H1 (cell line): ENCODE measurements at regions not wholly inside any gene's neighbourhood (a gene's known extent, or its start where the extent isn't known, plus 50 kb on each side); places are given as distances from the start of the nearest gene placed in this dataset.

Source experiments
- CTCF ChIA-PET: fragments of 300-600 bp; sonication (Branson Sonifier 250); formaldehyde crosslinking; loops from one replicate; lab custom pipeline; 2021; ENCODE audit not compliant: partially characterized antibody; lab: Charles Lee
- POLR2A ChIA-PET: fragments of 300-600 bp; sonication (Branson Sonifier 250); formaldehyde crosslinking; loops from one replicate; lab custom pipeline; 2021; ENCODE audit warnings: inconsistent platforms; ENCODE audit not compliant: partially characterized antibody; lab: Charles Lee
- DNase-seq, 2 experiments: peaks; one replicate each; pipeline versions ENCODE4 v3.0.0 to v3.0.0-alpha.2; 2010 to 2022; ENCODE audit warnings: low spot score in 2 of 2, low read depth in 1 of 2, mixed read lengths in 1 of 2
- FAIRE-seq: peaks from 2 replicates; lab custom pipeline; 2011; peaks lifted over from hg19 to GRCh38; lab: Jason Lieb, UNC
- H2AFZ ChIP-seq: 2 replicates; pipeline ENCODE4 v1.8.1; 2012; ENCODE audit warnings: low read length, inconsistent platforms
- H2AK5ac ChIP-seq: 2 replicates; pipeline ENCODE4 v1.6.1; 2013; ENCODE audit warnings: low read depth, low read length
- H2BK120ac ChIP-seq: replicated peaks from 2 replicates; pipeline ENCODE3; 2013; ENCODE audit warnings: low read depth, low read length, inconsistent platforms
- H2BK12ac ChIP-seq: 2 replicates; pipeline ENCODE4 v1.6.1; 2013; ENCODE audit warnings: low read depth, low read length
- H2BK15ac ChIP-seq: 2 replicates; pipeline ENCODE4 v1.6.1; 2013; ENCODE audit warnings: low read length
- H2BK20ac ChIP-seq: 2 replicates; pipeline ENCODE4 v1.6.1; 2013; ENCODE audit warnings: low read length
- H2BK5ac ChIP-seq: 2 replicates; pipeline ENCODE4 v1.6.1; 2013; ENCODE audit warnings: low read depth, low read length
- H3K14ac ChIP-seq: 2 replicates; pipeline ENCODE4 v1.6.1; 2013; ENCODE audit warnings: inconsistent platforms; ENCODE audit not compliant: insufficient read length
- H3K18ac ChIP-seq: 2 replicates; pipeline ENCODE4 v1.6.1; 2013; ENCODE audit warnings: low read length; ENCODE audit errors: extremely low read depth
- H3K23ac ChIP-seq: 2 replicates; pipeline ENCODE4 v1.6.1; 2013; ENCODE audit warnings: inconsistent platforms; ENCODE audit not compliant: insufficient read length
- H3K23me2 ChIP-seq: 2 replicates; pipeline ENCODE4 v1.6.1; 2013; ENCODE audit warnings: low read depth, low read length
- H3K27ac ChIP-seq: 2 replicates; pipeline ENCODE4 v1.6.1; 2011; ENCODE audit warnings: low read depth, low read length, inconsistent platforms
- H3K27me3 ChIP-seq, 4 experiments: replicated peaks in 1 of 4; 1 replicate in 1 of 4; 2 replicates in 3 of 4; pipeline versions ENCODE4 v1.6.1 to v1.8.1; 2011 to 2013; ENCODE audit warnings: low read length in 3 of 4, mild to moderate bottlenecking in 3 of 4, inconsistent platforms in 2 of 4, mixed read lengths in 2 of 4, moderate library complexity in 1 of 4; ENCODE audit not compliant: control insufficient read depth in 3 of 4, insufficient read depth in 3 of 4; ENCODE audit errors: extremely low read depth in 1 of 4
- H3K36me3 ChIP-seq, 4 experiments: 2 replicates each; pipeline versions ENCODE4 v1.6.1 to v1.8.1; 2011 to 2013; ENCODE audit warnings: mild to moderate bottlenecking in 4 of 4, low read length in 3 of 4, moderate library complexity in 2 of 4, control low read depth in 1 of 4, inconsistent platforms in 1 of 4; ENCODE audit not compliant: insufficient read depth in 4 of 4, control insufficient read depth in 2 of 4
- H3K4ac ChIP-seq: replicated peaks from 2 replicates; pipeline ENCODE3; 2013; ENCODE audit warnings: low read length, low read depth, mixed read lengths, inconsistent platforms; ENCODE audit not compliant: insufficient read length
- H3K4me1 ChIP-seq, 4 experiments: replicated peaks in 1 of 4; 1 replicate in 1 of 4; 2 replicates in 3 of 4; pipeline versions ENCODE4 v1.6.1 to v1.8.1; 2011 to 2013; ENCODE audit warnings: low read length in 3 of 4, inconsistent platforms in 2 of 4, mixed read lengths in 1 of 4; ENCODE audit not compliant: insufficient read depth in 4 of 4, control insufficient read depth in 3 of 4
- H3K4me2 ChIP-seq, 2 experiments: 2 replicates each; pipeline versions ENCODE4 v1.6.1 to v1.8.1; 2011 to 2013; ENCODE audit warnings: low read depth in 2 of 2, low read length in 2 of 2, control low read depth in 1 of 2, inconsistent platforms in 1 of 2, mild to moderate bottlenecking in 1 of 2; ENCODE audit not compliant: insufficient read depth in 1 of 2
- H3K4me3 ChIP-seq, 4 experiments: fragments of 200-600, 300-600 bp in 1 of 4; sonication (generic), shearing (Covaris generic), sonication (Bioruptor Twin) in 1 of 4; 2 replicates each; pipeline versions ENCODE4 v1.5.1 to v1.8.1; 2011 to 2016; ENCODE audit warnings: low read length in 4 of 4, low read depth in 3 of 4, control low read depth in 2 of 4, inconsistent platforms in 2 of 4, mild to moderate bottlenecking in 2 of 4, mixed read lengths in 1 of 4, moderate library complexity in 1 of 4; ENCODE audit not compliant: insufficient read depth in 2 of 4; ENCODE audit errors: extremely low read depth in 1 of 4
- H3K56ac ChIP-seq: replicated peaks from 2 replicates; pipeline ENCODE3; 2013; ENCODE audit warnings: low read depth, mild to moderate bottlenecking, mixed read lengths, low read length, inconsistent platforms; ENCODE audit not compliant: insufficient read length
- H3K79me1 ChIP-seq: 2 replicates; pipeline ENCODE4 v1.6.1; 2013; ENCODE audit warnings: low read depth, low read length, control low read depth
- H3K79me2 ChIP-seq, 2 experiments: 2 replicates each; pipeline versions ENCODE4 v1.6.1 to v1.8.1; 2012 to 2013; ENCODE audit warnings: low read length in 2 of 2, mild to moderate bottlenecking in 2 of 2, inconsistent platforms in 1 of 2; ENCODE audit not compliant: insufficient read depth in 2 of 2, control insufficient read depth in 1 of 2
- H3K9ac ChIP-seq, 4 experiments: replicated peaks in 1 of 4; 1 replicate in 1 of 4; 2 replicates in 3 of 4; pipeline versions ENCODE4 v1.6.1 to v1.8.1; 2011 to 2013; ENCODE audit warnings: low read depth in 3 of 4, low read length in 3 of 4, control low read depth in 2 of 4, mild to moderate bottlenecking in 2 of 4, moderate library complexity in 2 of 4, inconsistent platforms in 1 of 4; ENCODE audit errors: extremely low read depth in 1 of 4
- H3K9me3 ChIP-seq, 2 experiments: 2 replicates each; pipeline versions ENCODE4 v1.6.1 to v1.8.1; 2012 to 2013; ENCODE audit warnings: mild to moderate bottlenecking in 2 of 2, moderate library complexity in 2 of 2, control low read depth in 1 of 2, inconsistent platforms in 1 of 2, low read depth in 1 of 2, low read length in 1 of 2, mixed read lengths in 1 of 2; ENCODE audit not compliant: insufficient read depth in 2 of 2
- H4K20me1 ChIP-seq, 2 experiments: replicated peaks in 1 of 2; 2 replicates each; pipeline versions ENCODE3 to v1.8.1; 2011 to 2013; ENCODE audit warnings: inconsistent platforms in 2 of 2, low read length in 2 of 2, mild to moderate bottlenecking in 1 of 2; ENCODE audit not compliant: insufficient read depth in 2 of 2, control insufficient read depth in 1 of 2
- H4K5ac ChIP-seq: 2 replicates; pipeline ENCODE4 v1.6.1; 2013; ENCODE audit warnings: low read length, low read depth, mixed read lengths, inconsistent platforms; ENCODE audit not compliant: insufficient read length
- H4K8ac ChIP-seq: 2 replicates; pipeline ENCODE4 v1.8.0; 2013; ENCODE audit warnings: mild to moderate bottlenecking, moderate library complexity, low read length, inconsistent platforms; ENCODE audit not compliant: insufficient read depth; ENCODE audit errors: extremely low read depth
- H4K91ac ChIP-seq: replicated peaks from 2 replicates; pipeline ENCODE3; 2013; ENCODE audit warnings: low read length, mixed read lengths, inconsistent platforms; ENCODE audit not compliant: insufficient read length
- GTF2F1 ChIP-seq: IDR thresholded peaks from 2 replicates; pipeline ENCODE4 v1.6.1; 2012; ENCODE audit warnings: low read depth, low read length, improper control_type of control experiment, borderline replicate concordance
- KDM4A ChIP-seq: IDR thresholded peaks from one replicate; pipeline ENCODE4 v1.7.1; 2012; ENCODE audit warnings: low read depth, mild to moderate bottlenecking, moderate library complexity, low read length, inconsistent platforms; ENCODE audit not compliant: severe bottlenecking
- SP1 ChIP-seq: IDR thresholded peaks from 2 replicates; pipeline ENCODE4 v1.6.1; 2011; ENCODE audit warnings: low read depth, low read length
- SP4 ChIP-seq: IDR thresholded peaks from 2 replicates; pipeline ENCODE4 v1.6.1; 2012; ENCODE audit warnings: low read length, inconsistent platforms
- ZNF274 ChIP-seq: IDR thresholded peaks from 2 replicates; pipeline ENCODE4 v1.7.0; 2012; ENCODE audit warnings: low read length, borderline replicate concordance; ENCODE audit errors: extremely low read depth
- WGBS, 2 experiments: shearing (Covaris generic) in 1 of 2; methylation state at CpG; one replicate each; pipeline versions ENCODE4 v1.1.6 to v1.1.7; 2013 to 2015; ENCODE audit warnings: low lambda C conversion rate in 2 of 2, mixed read lengths in 2 of 2, inconsistent platforms in 1 of 2, low coverage in 1 of 2, missing lambda C conversion rate in 1 of 2; ENCODE audit not compliant: insufficient replicate concordance in 2 of 2, insufficient coverage in 1 of 2, insufficient read length in 1 of 2; ENCODE audit errors: extremely low coverage in 1 of 2, missing lambda C conversion rate in 1 of 2; 5-methylcytosine and 5-hydroxymethylcytosine counted together
- TF ChIP-seq, protein P1 (sequence below): IDR thresholded peaks from 2 replicates; pipeline ENCODE4 v1.6.1; 2011; ENCODE audit warnings: low read depth, mild to moderate bottlenecking, low read length; ENCODE audit not compliant: insufficient read depth

DNA sequence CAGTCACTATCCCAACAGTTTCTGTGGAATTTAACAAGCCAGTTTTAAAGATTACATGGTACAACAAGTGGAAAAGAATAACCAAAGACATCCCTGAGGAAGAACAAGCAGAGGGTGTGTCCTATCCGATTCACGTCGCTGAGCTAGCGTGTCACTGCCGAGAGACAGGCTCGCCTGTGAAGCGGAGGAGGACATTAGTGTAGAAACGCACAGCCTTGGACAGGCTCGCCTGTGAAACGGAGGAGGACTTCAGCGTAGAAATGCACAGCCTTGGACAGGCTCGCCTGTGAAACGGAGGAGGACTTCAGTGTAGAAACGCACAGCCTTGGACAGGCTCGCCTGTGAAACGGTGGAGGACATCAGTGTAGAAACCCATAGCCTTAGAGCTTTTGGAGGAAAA lies 52.7 kb upstream of the INPP5A start:
- H3K79me2 ChIP-seq, result no peaks in the 10 kb centered on the region
- no peak overlapping the region for H3K9ac ChIP-seq
- H2AFZ ChIP-seq, result no peak overlapping the region
- no peak overlapping the region for H3K4ac ChIP-seq
- no peak overlapping the region for H2AK5ac ChIP-seq
- H4K20me1 ChIP-seq, result no peaks in the 10 kb centered on the region
- H3K36me3 ChIP-seq, result no peaks in the 10 kb centered on the region
- no peak overlapping the region for H4K91ac ChIP-seq
- H2BK20ac ChIP-seq, result no peak overlapping the region
- H2BK12ac ChIP-seq, result no peak overlapping the region
- CTCF ChIA-PET, result interaction anchor here (0.5 to 0.8 kb wide), 2 partner anchors 21 to 139 kb away, joined by 4 to 5 read pairs; no protein-coding TSS in a partner anchor
- no peak overlapping the region for H3K14ac ChIP-seq
- POLR2A ChIA-PET, result no interaction called here
- no peaks in the 10 kb centered on the region; a peak in 1 of 7 replicates for H3K4me1 ChIP-seq
- H3K23ac ChIP-seq, result no peak overlapping the region
- no peak overlapping the region for H3K4me2 ChIP-seq
- H3K27ac ChIP-seq, result no peak overlapping the region
- H3K9me3 ChIP-seq, result 0 out of 4 replicates have a peak, but pooled peaks cover 0 to 2% of the 10 kb centered on the region in 2 experiments
- no peaks in the 10 kb centered on the region for H3K79me1 ChIP-seq
- no peak overlapping the region for H3K18ac ChIP-seq
- 91% methylated on average over 16 of the region's 16 CpGs; no CpG with 5 or more reads in 1 of the 2 experiments for WGBS, 2 experiments
- no peak for FAIRE-seq
- no peak for TF ChIP-seq SP1
- TF ChIP-seq ZNF274, result no peak
- TF ChIP-seq GTF2F1, result no peak
- TF ChIP-seq, protein P1, sequence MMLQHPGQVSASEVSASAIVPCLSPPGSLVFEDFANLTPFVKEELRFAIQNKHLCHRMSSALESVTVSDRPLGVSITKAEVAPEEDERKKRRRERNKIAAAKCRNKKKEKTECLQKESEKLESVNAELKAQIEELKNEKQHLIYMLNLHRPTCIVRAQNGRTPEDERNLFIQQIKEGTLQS, result no peak
- TF ChIP-seq KDM4A, result no peak
- TF ChIP-seq SP4, result no peak
- H4K5ac ChIP-seq, result no peak overlapping the region
- no peak for DNase-seq
- no peak overlapping the region for H3K4me3 ChIP-seq
- H3K56ac ChIP-seq, result no peak overlapping the region
- no peak overlapping the region for H2BK120ac ChIP-seq
- H4K8ac ChIP-seq, result no peak overlapping the region
- H2BK15ac ChIP-seq, result no peak overlapping the region
- H2BK5ac ChIP-seq, result no peak overlapping the region
- peaks cover 0 to 4% (median 0%) of the 10 kb centered on the region in 4 experiments; a peak in 2 of 7 replicates for H3K27me3 ChIP-seq
- H3K23me2 ChIP-seq, result no peaks in the 10 kb centered on the region
